Suprapubic skin (tissue), 3 donors: ENCODE measurements at regions not wholly inside any gene's neighbourhood (a gene's known extent, or its start where the extent isn't known, plus 50 kb on each side); places are given as distances from the start of the nearest gene placed in this dataset.

ENCODE experiments used
- CTCF ChIP-seq, 2 donors: fragments of 200-600 bp in 1 of 2; fragments of 450-650 bp in 1 of 2; sonication (generic) in 1 of 2; IDR thresholded peaks; one replicate each; pipeline ENCODE4 v1.5.1; 2016 to 2019; ENCODE audit warnings: antibody characterized with exemption in 2 of 2, mild to moderate bottlenecking in 1 of 2, moderate library complexity in 1 of 2
- POLR2A ChIP-seq, 2 donors: fragments of 450-650 bp; IDR thresholded peaks; one replicate each; pipeline ENCODE4 v1.6.1; 2017; ENCODE audit warnings: antibody characterized with exemption in 2 of 2, mild to moderate bottlenecking in 2 of 2, moderate library complexity in 2 of 2

DNA sequence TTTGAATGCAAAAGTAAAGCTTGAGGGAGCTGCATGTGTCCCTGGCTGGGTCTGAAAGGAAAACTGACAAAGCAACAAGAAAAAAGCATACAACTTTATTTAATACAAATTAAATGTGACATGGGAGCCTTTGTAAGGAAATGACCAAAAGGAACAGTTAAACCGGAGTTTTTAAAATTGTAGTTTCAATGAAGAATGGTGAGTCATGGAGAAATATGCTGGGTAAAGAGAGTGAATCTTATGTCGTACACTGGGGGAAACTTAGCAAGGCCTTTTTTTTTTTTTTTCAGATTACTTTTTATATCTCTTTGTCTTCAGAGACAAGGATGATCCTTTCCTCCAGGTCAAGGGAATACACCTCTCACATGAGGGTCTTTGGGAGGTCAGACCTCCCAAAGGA lies 50.1 kb upstream of the FBXL17 start:
- TF ChIP-seq POLR2A (IDR thresholded peaks at IDR 0.05) (no peak), CTCF (IDR thresholded peaks at IDR 0.05) (no peak)
